Mammary epithelial cell (primary cell): ENCODE measurements at regions not wholly inside any gene's neighbourhood (a gene's known extent, or its start where the extent isn't known, plus 50 kb on each side); places are given as distances from the start of the nearest gene placed in this dataset.

ENCODE experiments used
- CTCF ChIP-seq, 2 donors: IDR thresholded peaks in 1 of 2; conservative IDR thresholded peaks in 1 of 2; 2 replicates each; pipeline ENCODE4 v1.5.1; 2011 to 2012; ENCODE audit warnings: inconsistent platforms in 2 of 2, low read length in 2 of 2, mild to moderate bottlenecking in 2 of 2, control low read depth in 1 of 2, low read depth in 1 of 2; ENCODE audit not compliant: insufficient read depth in 1 of 2; ENCODE audit errors: extremely low read depth in 1 of 2
- EZH2 ChIP-seq: IDR thresholded peaks from 2 replicates; pipeline ENCODE4 v1.6.1; 2012; ENCODE audit warnings: low read length, inconsistent platforms, borderline replicate concordance

GRCh38 chr20:20827992-20828597, 115.7 kb upstream of the RALGAPA2 start:
- TF ChIP-seq CTCF (conservative IDR thresholded peaks at IDR 0.05 in 1 of 2, IDR thresholded peaks at IDR 0.05 in 1 of 2; ENCODE audit: extremely low read depth in 1 of 2, insufficient read depth in 1 of 2, low read depth in 1 of 2, low read length in 2 of 2) (no peak), EZH2 (no peak)
